ENCODE measurements at regions not wholly inside any gene's neighbourhood (a gene's known extent, or its start where the extent isn't known, plus 50 kb on each side); places are given as distances from the start of the nearest gene placed in this dataset.

DNA sequence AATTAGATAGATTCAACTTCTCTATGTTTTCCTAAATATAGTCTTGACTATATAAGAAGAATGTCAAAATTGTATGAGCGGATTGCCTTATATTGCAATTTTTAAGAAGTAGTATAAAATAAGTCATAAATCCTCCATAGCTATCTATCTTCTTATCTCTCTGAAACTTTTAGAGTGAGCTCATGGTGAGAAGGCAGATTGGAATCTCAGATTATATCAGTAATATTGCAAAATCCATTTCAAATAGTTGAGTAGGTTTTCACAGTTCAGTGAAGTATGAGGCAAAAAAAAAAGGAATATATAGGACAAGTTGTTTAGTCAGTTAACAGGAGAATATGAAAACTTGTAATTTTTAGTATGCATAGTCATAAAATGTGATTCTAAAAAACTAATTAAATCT lies 156.4 kb downstream of the FAM174A start:
- 100% methylated on average over 1 of the region's 1 CpG for WGBS, 2 donors (ENCODE audit: low coverage in 1 of 2)
- H3K27me3 ChIP-seq, result no peaks in the 10 kb centered on the region
- TF ChIP-seq EP300 (IDR thresholded peaks at IDR 0.05) (no peak), POLR2AphosphoS5 (IDR thresholded peaks at IDR 0.05) (no peak), POLR2A (IDR thresholded peaks at IDR 0.05) (no peak)
- TF ChIP-seq, protein P1, sequence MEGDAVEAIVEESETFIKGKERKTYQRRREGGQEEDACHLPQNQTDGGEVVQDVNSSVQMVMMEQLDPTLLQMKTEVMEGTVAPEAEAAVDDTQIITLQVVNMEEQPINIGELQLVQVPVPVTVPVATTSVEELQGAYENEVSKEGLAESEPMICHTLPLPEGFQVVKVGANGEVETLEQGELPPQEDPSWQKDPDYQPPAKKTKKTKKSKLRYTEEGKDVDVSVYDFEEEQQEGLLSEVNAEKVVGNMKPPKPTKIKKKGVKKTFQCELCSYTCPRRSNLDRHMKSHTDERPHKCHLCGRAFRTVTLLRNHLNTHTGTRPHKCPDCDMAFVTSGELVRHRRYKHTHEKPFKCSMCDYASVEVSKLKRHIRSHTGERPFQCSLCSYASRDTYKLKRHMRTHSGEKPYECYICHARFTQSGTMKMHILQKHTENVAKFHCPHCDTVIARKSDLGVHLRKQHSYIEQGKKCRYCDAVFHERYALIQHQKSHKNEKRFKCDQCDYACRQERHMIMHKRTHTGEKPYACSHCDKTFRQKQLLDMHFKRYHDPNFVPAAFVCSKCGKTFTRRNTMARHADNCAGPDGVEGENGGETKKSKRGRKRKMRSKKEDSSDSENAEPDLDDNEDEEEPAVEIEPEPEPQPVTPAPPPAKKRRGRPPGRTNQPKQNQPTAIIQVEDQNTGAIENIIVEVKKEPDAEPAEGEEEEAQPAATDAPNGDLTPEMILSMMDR (IDR thresholded peaks at IDR 0.05), result no peak
- H3K9me3 ChIP-seq, result no peaks in the 10 kb centered on the region
- ATAC-seq, result no peak
- H3K27ac ChIP-seq, result no peak overlapping the region
- H3K4me3 ChIP-seq, result no peak overlapping the region
- H3K36me3 ChIP-seq, result no peaks in the 10 kb centered on the region
- H3K4me1 ChIP-seq, result no peaks in the 10 kb centered on the region

DNA sequence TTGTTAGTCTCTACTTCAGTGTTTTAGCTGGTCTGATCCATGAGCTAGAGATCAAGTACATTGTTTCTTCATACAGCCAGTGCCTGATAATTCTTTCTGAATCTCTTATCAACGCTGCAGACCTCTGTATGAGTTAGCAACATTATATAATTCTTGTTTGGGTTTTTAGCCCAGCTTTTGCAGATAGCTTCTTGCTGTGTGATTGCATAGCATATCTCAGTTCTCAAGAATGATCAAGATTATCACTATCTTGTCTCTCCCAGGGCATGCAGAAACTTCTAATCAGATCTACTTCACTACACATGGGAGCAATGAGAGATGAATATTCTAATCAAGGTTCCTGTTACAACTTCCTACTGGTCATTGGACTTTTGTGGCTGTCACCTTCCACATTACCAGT lies 158.3 kb downstream of the FAM174A start:
- TF ChIP-seq EP300 (IDR thresholded peaks at IDR 0.05) (no peak), POLR2A (IDR thresholded peaks at IDR 0.05) (no peak), POLR2AphosphoS5 (IDR thresholded peaks at IDR 0.05) (no peak)
- TF ChIP-seq, protein P1 (IDR thresholded peaks at IDR 0.05), result no peak
- no peak overlapping the region for H3K27ac ChIP-seq
- H3K4me3 ChIP-seq, result no peak overlapping the region
- ATAC-seq, result no peak
- no peaks in the 10 kb centered on the region for H3K4me1 ChIP-seq
- H3K9me3 ChIP-seq, result no peaks in the 10 kb centered on the region
- H3K36me3 ChIP-seq, result no peaks in the 10 kb centered on the region
- 73 to 100% methylated on average over 1 of the region's 1 CpG for WGBS, 2 donors (ENCODE audit: low coverage in 1 of 2)
- no peaks in the 10 kb centered on the region for H3K27me3 ChIP-seq

DNA sequence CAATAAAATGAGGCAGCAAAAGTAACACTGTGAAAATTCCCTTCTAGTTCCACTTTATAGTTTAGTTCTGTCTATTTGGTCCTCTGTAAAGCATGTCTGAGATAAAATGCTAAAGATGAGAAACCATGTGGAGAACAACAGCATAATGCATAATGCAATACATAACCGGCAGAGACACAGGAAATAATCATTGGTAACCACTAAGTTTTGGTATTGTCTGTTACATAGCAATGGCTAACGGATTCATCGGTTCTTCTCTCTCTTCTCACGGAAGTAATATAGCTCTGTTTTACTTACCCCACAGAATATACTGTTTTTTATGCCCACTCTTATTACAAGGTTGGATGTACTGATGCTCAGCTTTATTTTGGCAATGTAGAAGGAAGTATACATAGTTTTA lies 158.9 kb downstream of the FAM174A start:
- TF ChIP-seq POLR2A (IDR thresholded peaks at IDR 0.05), result no peak
- TF ChIP-seq, protein P1 (IDR thresholded peaks at IDR 0.05), result no peak
- no peak for TF ChIP-seq POLR2AphosphoS5 (IDR thresholded peaks at IDR 0.05)
- no peak for TF ChIP-seq EP300 (IDR thresholded peaks at IDR 0.05)

DNA sequence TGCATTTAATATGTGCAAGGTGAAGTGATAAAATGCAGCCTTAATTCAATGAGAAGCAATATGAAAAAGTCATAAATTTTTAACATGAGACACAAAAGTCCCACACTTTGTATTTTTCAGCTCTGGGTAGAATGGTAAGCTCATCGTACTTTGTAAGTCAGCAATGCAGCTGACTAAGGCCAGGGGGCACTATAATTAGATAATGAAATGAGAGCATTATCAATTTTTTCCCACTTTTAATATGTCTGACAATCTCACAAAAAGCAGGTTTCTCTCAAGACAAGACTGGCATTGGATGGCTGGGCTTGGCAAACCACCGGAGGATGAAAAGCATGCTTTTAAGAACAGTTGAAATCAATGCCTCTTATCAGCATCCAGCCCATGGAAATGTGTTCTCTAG lies 162.8 kb downstream of the FAM174A start:
- H3K9me3 ChIP-seq, result no peaks in the 10 kb centered on the region
- no peaks in the 10 kb centered on the region for H3K36me3 ChIP-seq
- H3K4me3 ChIP-seq, result no peak overlapping the region
- H3K4me1 ChIP-seq, result no peaks in the 10 kb centered on the region
- ATAC-seq, result no peak
- no peaks in the 10 kb centered on the region for H3K27me3 ChIP-seq
- 88 to 97% methylated on average over 1 to 2 of the region's 2 CpGs for WGBS, 2 donors (ENCODE audit: low coverage in 1 of 2)
- no peak overlapping the region for H3K27ac ChIP-seq
- TF ChIP-seq, protein P1 (IDR thresholded peaks at IDR 0.05), result no peak
- TF ChIP-seq EP300 (IDR thresholded peaks at IDR 0.05) (no peak), POLR2AphosphoS5 (IDR thresholded peaks at IDR 0.05) (no peak), POLR2A (IDR thresholded peaks at IDR 0.05) (no peak)

More for the DNA sequence above, 158.9 kb downstream of the FAM174A start:
- H3K27ac ChIP-seq, result no peak overlapping the region
- H3K9me3 ChIP-seq, result no peaks in the 10 kb centered on the region
- no peaks in the 10 kb centered on the region for H3K36me3 ChIP-seq
- ATAC-seq, result no peak
- 71 to 72% methylated on average over 4 of the region's 4 CpGs for WGBS, 2 donors (ENCODE audit: low coverage in 1 of 2)
- no peaks in the 10 kb centered on the region for H3K4me1 ChIP-seq
- no peaks in the 10 kb centered on the region for H3K27me3 ChIP-seq
- no peak overlapping the region for H3K4me3 ChIP-seq

DNA sequence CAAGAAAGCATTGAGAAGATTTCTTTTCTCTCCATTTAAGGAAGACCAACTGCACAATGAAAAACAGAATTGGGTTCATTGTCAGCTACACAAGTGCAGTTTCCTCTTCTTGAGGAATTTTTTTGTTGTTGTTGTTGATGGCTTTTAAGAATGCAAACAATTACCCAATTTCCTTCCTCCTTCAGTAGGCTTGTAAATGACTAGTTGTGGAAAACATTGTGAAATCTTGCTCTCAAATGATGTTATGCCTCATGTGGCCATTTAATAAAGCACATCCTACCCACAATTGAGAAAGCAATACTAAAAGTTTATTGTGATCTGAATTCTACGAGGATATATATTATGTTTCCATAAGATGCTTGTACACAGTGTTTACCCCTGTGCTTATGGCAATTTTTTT lies 171.6 kb downstream of the FAM174A start:
- Histone ChIP-seq H3K4me1 (no peaks in the 10 kb centered on the region), H3K36me3 (no peaks in the 10 kb centered on the region), H3K4me3 (no peak overlapping the region), H3K27me3 (no peaks in the 10 kb centered on the region), H3K9me3 (no peaks in the 10 kb centered on the region), H3K27ac (no peak overlapping the region)
- 55 to 64% methylated on average over 1 of the region's 1 CpG for WGBS, 2 donors (ENCODE audit: low coverage in 1 of 2)
- no peak for ATAC-seq
- no peak for TF ChIP-seq POLR2A (IDR thresholded peaks at IDR 0.05)
- TF ChIP-seq, protein P1 (IDR thresholded peaks at IDR 0.05), result peak in 2 of 4 experiments; percentile 14 to 15
- no peak for TF ChIP-seq POLR2AphosphoS5 (IDR thresholded peaks at IDR 0.05)
